Caco-2 (cell line): ENCODE measurements at regions not wholly inside any gene's neighbourhood (a gene's known extent, or its start where the extent isn't known, plus 50 kb on each side); places are given as distances from the start of the nearest gene placed in this dataset.

Source experiments
- BruUV-seq: library from RNA; stranded (reverse); fragments of 400-500 nt; replicated peaks from 2 replicates; lab custom pipeline; 2021; lab: Mats Ljungman, UMichigan
- CTCF ChIA-PET: fragments of 300-600 bp; sonication (Branson Sonifier 250); formaldehyde crosslinking; loops from one replicate; lab custom pipeline; 2022; ENCODE audit warnings: antibody characterized with exemption; lab: Charles Lee
- POLR2A ChIA-PET: fragments of 300-600 bp; sonication (Branson Sonifier 250); formaldehyde crosslinking; loops from one replicate; lab custom pipeline; 2022; ENCODE audit warnings: antibody characterized with exemption; lab: Charles Lee
- DNase-seq, 2 experiments: peaks; one replicate each; pipeline versions ENCODE4 v3.0.0 to v3.0.0-alpha.2; 2020 to 2022
- H3K27me3 ChIP-seq: replicated peaks from 2 replicates; pipeline ENCODE4 v1.6.0; 2011; ENCODE audit warnings: low read length; ENCODE audit not compliant: control insufficient read depth, insufficient read depth
- H3K36me3 ChIP-seq: 2 replicates; pipeline ENCODE4 v1.5.1; 2011; ENCODE audit warnings: low read length; ENCODE audit not compliant: control insufficient read depth, insufficient read depth
- H3K4me1 ChIP-seq: fragments of 250-450 bp; sonication (Bioruptor Pico); 2 replicates; pipeline ENCODE4 v1.5.1; 2020; ENCODE audit warnings: mild to moderate bottlenecking
- H3K4me3 ChIP-seq: 2 replicates; pipeline ENCODE4 v1.5.1; 2011; ENCODE audit warnings: low read depth, mild to moderate bottlenecking, control low read depth, low read length
- H3K9me3 ChIP-seq: fragments of 250-450 bp; sonication (Bioruptor Pico); 2 replicates; pipeline ENCODE4 v1.5.1; 2020; ENCODE audit warnings: mild to moderate bottlenecking, moderate library complexity
- H3K27ac Mint-ChIP-seq: one replicate; pipeline ENCODE4 v1.8.0; 2022; ENCODE audit warnings: mixed read lengths; ENCODE audit not compliant: unreplicated experiment
- H3K27me3 Mint-ChIP-seq: one replicate; pipeline ENCODE4 v1.8.0; 2022; ENCODE audit warnings: mixed read lengths; ENCODE audit not compliant: insufficient read depth, unreplicated experiment
- H3K36me3 Mint-ChIP-seq: one replicate; pipeline ENCODE4 v1.8.0; 2022; ENCODE audit warnings: mild to moderate bottlenecking, mixed read lengths; ENCODE audit not compliant: insufficient read depth, unreplicated experiment
- H3K4me1 Mint-ChIP-seq: one replicate; pipeline ENCODE4 v1.8.0; 2022; ENCODE audit warnings: low read depth, mixed read lengths; ENCODE audit not compliant: unreplicated experiment
- H3K4me3 Mint-ChIP-seq: one replicate; pipeline ENCODE4 v1.8.0; 2022; ENCODE audit warnings: mild to moderate bottlenecking, moderate library complexity, mixed read lengths; ENCODE audit not compliant: unreplicated experiment
- H3K9me3 Mint-ChIP-seq: one replicate; pipeline ENCODE4 v1.8.0; 2022; ENCODE audit warnings: mixed read lengths; ENCODE audit not compliant: unreplicated experiment
- CTCF ChIP-seq, 2 experiments: fragments of 200-600 bp in 1 of 2; IDR thresholded peaks; 1 replicate in 1 of 2; 2 replicates in 1 of 2; pipeline versions ENCODE4 v1.5.1 to v1.8.0; 2011 to 2022; ENCODE audit warnings: antibody characterized with exemption in 1 of 2, control low read depth in 1 of 2, inconsistent platforms in 1 of 2, low read depth in 1 of 2, low read length in 1 of 2, mild to moderate bottlenecking in 1 of 2, moderate library complexity in 1 of 2; ENCODE audit not compliant: insufficient read depth in 1 of 2, severe bottlenecking in 1 of 2, unreplicated experiment in 1 of 2
- intact Hi-C: fragments of 100-400 bp; cut with micrococcal nuclease; formaldehyde crosslinking; loops from one replicate; pipeline ENCODE4 v1.10.0; 2022; ENCODE audit not compliant: unreplicated experiment

- H3K9me3 Mint-ChIP-seq, result no peaks in the 10 kb centered on the region
- BruUV-seq, result no TSS peak
- H3K4me1 Mint-ChIP-seq, result no peaks in the 10 kb centered on the region
- no peak overlapping the region for H3K4me3 ChIP-seq
- ChIA-PET POLR2A (no interaction called here), CTCF (no interaction called here)
- H3K27me3 ChIP-seq, result no peaks in the 10 kb centered on the region
- intact Hi-C loops, result no loop called here
- no peaks in the 10 kb centered on the region for H3K36me3 ChIP-seq
- H3K27me3 Mint-ChIP-seq, result no peaks in the 10 kb centered on the region
- no peak for TF ChIP-seq CTCF (IDR thresholded peaks at IDR 0.05; ENCODE audit: insufficient read depth in 1 of 2, low read depth in 1 of 2, low read length in 1 of 2, severe bottlenecking in 1 of 2, unreplicated experiment in 1 of 2)
- H3K4me3 Mint-ChIP-seq, result no peak overlapping the region
- DNase-seq, result no peak
- H3K9me3 ChIP-seq, result no peaks in the 10 kb centered on the region
- no peaks in the 10 kb centered on the region for H3K4me1 ChIP-seq
- no peaks in the 10 kb centered on the region for H3K36me3 Mint-ChIP-seq
- no peak overlapping the region for H3K27ac Mint-ChIP-seq
These were observed 838.2 kb upstream of the MGAT4C start for GRCh38 chr12:87094356-87094755.

GRCh38 chr12:87092421-87092820, 836.2 kb upstream of the MGAT4C start:
- Histone ChIP-seq H3K27me3 (no peaks in the 10 kb centered on the region), H3K4me1 (no peaks in the 10 kb centered on the region), H3K36me3 (no peaks in the 10 kb centered on the region), H3K4me3 (no peak overlapping the region), H3K9me3 (no peaks in the 10 kb centered on the region)
- Mint-ChIP-seq H3K4me3 (no peak overlapping the region), H3K9me3 (no peaks in the 10 kb centered on the region), H3K36me3 (no peaks in the 10 kb centered on the region), H3K4me1 (no peaks in the 10 kb centered on the region), H3K27ac (no peak overlapping the region), H3K27me3 (no peaks in the 10 kb centered on the region)
- DNase-seq, result no peak
- ChIA-PET CTCF (no interaction called here), POLR2A (no interaction called here)
- no peak for TF ChIP-seq CTCF (IDR thresholded peaks at IDR 0.05; ENCODE audit: insufficient read depth in 1 of 2, low read depth in 1 of 2, low read length in 1 of 2, severe bottlenecking in 1 of 2, unreplicated experiment in 1 of 2)
- no TSS peak for BruUV-seq
- intact Hi-C loops, result no loop called here

- Histone ChIP-seq H3K36me3 (no peaks in the 10 kb centered on the region), H3K4me1 (no peaks in the 10 kb centered on the region), H3K4me3 (no peak overlapping the region), H3K27me3 (no peaks in the 10 kb centered on the region), H3K9me3 (no peaks in the 10 kb centered on the region)
- no peaks in the 10 kb centered on the region for H3K4me1 Mint-ChIP-seq
- ChIA-PET CTCF (no interaction called here), POLR2A (no interaction called here)
- intact Hi-C loops, result no loop called here
- H3K9me3 Mint-ChIP-seq, result no peaks in the 10 kb centered on the region
- no peak overlapping the region for H3K27ac Mint-ChIP-seq
- H3K4me3 Mint-ChIP-seq, result no peak overlapping the region
- DNase-seq, result no peak
- no TSS peak for BruUV-seq
- H3K36me3 Mint-ChIP-seq, result no peaks in the 10 kb centered on the region
- no peaks in the 10 kb centered on the region for H3K27me3 Mint-ChIP-seq
- TF ChIP-seq CTCF (IDR thresholded peaks at IDR 0.05; ENCODE audit: insufficient read depth in 1 of 2, low read depth in 1 of 2, low read length in 1 of 2, severe bottlenecking in 1 of 2, unreplicated experiment in 1 of 2), result no peak
These were observed 830.1 kb upstream of the MGAT4C start for GRCh38 chr12:87086118-87086891.
